ENCODE measurements at regions not wholly inside any gene's neighbourhood (a gene's known extent, or its start where the extent isn't known, plus 50 kb on each side); places are given as distances from the start of the nearest gene placed in this dataset.

DNA sequence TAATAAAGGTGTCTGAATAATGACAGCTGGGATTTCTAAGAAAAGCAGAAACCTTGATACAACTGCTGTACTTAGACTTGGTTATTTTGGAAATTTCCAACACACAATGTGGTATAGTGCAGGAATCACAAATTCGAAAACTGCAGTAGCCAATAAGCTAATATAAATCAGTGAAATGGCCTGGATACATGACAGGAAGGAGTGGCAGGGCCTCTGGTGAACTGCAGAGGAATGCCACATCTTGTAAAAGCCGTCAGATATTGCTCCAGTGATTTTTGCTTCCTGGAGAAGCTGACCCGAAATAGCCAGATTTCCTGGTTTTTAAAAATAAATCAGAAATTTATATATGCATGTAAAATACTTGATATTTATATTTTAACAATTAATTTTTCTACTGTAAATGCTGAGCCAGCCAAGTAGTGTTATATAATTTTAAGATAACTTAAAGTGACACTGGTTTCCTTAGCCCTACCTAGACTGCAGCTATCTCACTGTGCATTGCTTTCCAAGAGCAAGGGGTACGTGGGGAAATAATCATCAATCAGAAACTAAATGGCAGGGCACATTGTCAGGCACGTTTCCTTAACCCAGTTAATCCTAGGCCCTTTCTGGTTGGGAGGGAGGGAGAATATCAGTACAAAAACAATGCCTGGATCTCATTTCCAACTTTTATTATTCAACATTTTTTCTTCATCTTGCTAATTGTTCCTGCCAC lies 182.4 kb downstream of the RASEF start:
- Histone ChIP-seq H3K4me2 (ENCODE audit: insufficient read depth, low read length) (no peak overlapping the region), H3K27ac (ENCODE audit: extremely low read depth, low read depth, low read length) (no peak overlapping the region), H3K9me3 (replicated peaks; ENCODE audit: control insufficient read depth, insufficient read depth, low read depth, low read length) (no peaks in the 10 kb centered on the region), H3K27me3 (ENCODE audit: control insufficient read depth in 2 of 2, insufficient read depth in 2 of 2, low read length in 2 of 2) (no peaks in the 10 kb centered on the region), H4K20me1 (replicated peaks; ENCODE audit: control insufficient read depth, insufficient read depth, low read length) (no peaks in the 10 kb centered on the region), H3K79me2 (ENCODE audit: control insufficient read depth, insufficient read depth, low read length) (no peaks in the 10 kb centered on the region), H3K4me3 (no peak overlapping the region), H2AFZ (ENCODE audit: low read depth, low read length) (no peak overlapping the region), H3K36me3 (ENCODE audit: control insufficient read depth, insufficient read depth, low read length) (no peaks in the 10 kb centered on the region), H3K9me1 (ENCODE audit: control insufficient read depth, insufficient read depth, low read length) (no peaks in the 10 kb centered on the region), H3K9ac (ENCODE audit: insufficient read depth in 1 of 2, low read depth in 2 of 2, low read length in 2 of 2) (no peak overlapping the region), H3K4me1 (replicated peaks in 1 of 2; ENCODE audit: control insufficient read depth in 2 of 2, insufficient read depth in 2 of 2, low read length in 2 of 2) (no peaks in the 10 kb centered on the region)
- TF ChIP-seq ARHGAP35 (IDR thresholded peaks at IDR 0.05; ENCODE audit: partially characterized antibody) (no peak), NFRKB (IDR thresholded peaks at IDR 0.05; ENCODE audit: low read depth) (no peak), EP300 (IDR thresholded peaks at IDR 0.05; ENCODE audit: low read length) (no peak), BRF1 (IDR thresholded peaks at IDR 0.05; ENCODE audit: borderline replicate concordance, extremely low read depth, insufficient read length) (no peak), ATF4 (CRISPR knock-in tag; IDR thresholded peaks at IDR 0.05) (no peak), RAD51 (IDR thresholded peaks at IDR 0.05; ENCODE audit: borderline replicate concordance, low read depth) (no peak), NCOA2 (IDR thresholded peaks at IDR 0.05; ENCODE audit: partially characterized antibody in 2 of 2) (no peak), ZNF316 (IDR thresholded peaks at IDR 0.05) (no peak), TAF1 (IDR thresholded peaks at IDR 0.05; ENCODE audit: control insufficient read depth, extremely low read depth, insufficient read depth, low read length, severe bottlenecking) (no peak)
- TF ChIP-seq, protein P1, sequence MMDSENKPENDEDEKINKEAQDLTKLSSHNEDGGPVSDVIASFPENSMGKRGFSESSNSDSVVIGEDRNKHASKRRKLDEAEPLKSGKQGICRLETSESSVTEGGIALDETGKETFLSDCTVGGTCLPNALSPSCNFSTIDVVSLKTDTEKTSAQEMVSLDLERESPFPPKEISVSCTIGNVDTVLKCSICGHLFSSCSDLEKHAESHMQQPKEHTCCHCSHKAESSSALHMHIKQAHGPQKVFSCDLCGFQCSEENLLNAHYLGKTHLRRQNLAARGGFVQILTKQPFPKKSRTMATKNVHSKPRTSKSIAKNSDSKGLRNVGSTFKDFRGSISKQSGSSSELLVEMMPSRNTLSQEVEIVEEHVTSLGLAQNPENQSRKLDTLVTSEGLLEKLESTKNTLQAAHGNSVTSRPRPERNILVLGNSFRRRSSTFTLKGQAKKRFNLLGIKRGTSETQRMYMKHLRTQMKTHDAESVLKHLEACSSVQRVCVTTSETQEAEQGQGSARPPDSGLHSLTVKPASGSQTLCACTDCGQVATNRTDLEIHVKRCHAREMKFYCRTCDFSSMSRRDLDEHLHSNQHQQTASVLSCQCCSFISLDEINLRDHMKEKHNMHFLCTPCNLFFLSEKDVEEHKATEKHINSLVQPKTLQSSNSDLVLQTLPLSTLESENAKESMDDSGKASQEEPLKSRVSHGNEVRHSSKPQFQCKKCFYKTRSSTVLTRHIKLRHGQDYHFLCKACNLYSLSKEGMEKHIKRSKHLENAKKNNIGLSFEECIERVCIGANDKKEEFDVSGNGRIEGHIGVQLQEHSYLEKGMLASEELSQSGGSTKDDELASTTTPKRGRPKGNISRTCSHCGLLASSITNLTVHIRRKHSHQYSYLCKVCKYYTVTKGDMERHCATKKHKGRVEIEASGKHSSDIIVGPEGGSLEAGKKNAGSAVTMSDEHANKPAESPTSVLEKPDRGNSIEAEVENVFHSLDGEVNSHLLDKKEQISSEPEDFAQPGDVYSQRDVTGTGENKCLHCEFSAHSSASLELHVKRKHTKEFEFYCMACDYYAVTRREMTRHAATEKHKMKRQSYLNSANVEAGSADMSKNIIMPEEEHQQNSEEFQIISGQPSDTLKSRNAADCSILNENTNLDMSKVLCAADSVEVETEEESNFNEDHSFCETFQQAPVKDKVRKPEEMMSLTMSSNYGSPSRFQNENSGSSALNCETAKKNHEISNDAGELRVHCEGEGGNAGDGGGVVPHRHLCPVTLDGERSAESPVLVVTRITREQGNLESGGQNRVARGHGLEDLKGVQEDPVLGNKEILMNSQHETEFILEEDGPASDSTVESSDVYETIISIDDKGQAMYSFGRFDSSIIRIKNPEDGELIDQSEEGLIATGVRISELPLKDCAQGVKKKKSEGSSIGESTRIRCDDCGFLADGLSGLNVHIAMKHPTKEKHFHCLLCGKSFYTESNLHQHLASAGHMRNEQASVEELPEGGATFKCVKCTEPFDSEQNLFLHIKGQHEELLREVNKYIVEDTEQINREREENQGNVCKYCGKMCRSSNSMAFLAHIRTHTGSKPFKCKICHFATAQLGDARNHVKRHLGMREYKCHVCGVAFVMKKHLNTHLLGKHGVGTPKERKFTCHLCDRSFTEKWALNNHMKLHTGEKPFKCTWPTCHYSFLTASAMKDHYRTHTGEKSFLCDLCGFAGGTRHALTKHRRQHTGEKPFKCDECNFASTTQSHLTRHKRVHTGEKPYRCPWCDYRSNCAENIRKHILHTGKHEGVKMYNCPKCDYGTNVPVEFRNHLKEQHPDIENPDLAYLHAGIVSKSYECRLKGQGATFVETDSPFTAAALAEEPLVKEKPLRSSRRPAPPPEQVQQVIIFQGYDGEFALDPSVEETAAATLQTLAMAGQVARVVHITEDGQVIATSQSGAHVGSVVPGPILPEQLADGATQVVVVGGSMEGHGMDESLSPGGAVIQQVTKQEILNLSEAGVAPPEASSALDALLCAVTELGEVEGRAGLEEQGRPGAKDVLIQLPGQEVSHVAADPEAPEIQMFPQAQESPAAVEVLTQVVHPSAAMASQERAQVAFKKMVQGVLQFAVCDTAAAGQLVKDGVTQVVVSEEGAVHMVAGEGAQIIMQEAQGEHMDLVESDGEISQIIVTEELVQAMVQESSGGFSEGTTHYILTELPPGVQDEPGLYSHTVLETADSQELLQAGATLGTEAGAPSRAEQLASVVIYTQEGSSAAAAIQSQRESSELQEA (IDR thresholded peaks at IDR 0.05; ENCODE audit: low read depth), result no peak
- CTCF ChIA-PET (ENCODE audit: low intra/inter-chr PET ratio), result no interaction called here
- in situ Hi-C loops (cut with MboI) (no loop called here), intact Hi-C loops (cut with micrococcal nuclease) (no loop called here)
- no peak for FAIRE-seq
- ATAC-seq, result no peak
- no TSS peak for BruUV-seq (replicated peaks)
- WGBS (ENCODE audit: insufficient coverage, low coverage, missing lambda C conversion rate), result 0% methylated on average over 5 of the region's 5 CpGs
- no peak for DNase-seq (ENCODE audit: extremely low read depth in 1 of 4, low spot score in 3 of 4)
- POLR2A ChIA-PET, result no interaction called here

All from K562 (cell line).